IMR-90 (cell line): ENCODE measurements at regions not wholly inside any gene's neighbourhood (a gene's known extent, or its start where the extent isn't known, plus 50 kb on each side); places are given as distances from the start of the nearest gene placed in this dataset.

Experiments
- ATAC-seq: fragments of 200-7000 bp; cut with Tn5 transposase; 2 replicates; pipeline ENCODE4 v1.9.1; 2020; ENCODE audit warnings: low read depth, mild to moderate bottlenecking, moderate library complexity
- BruUV-seq: library from RNA; stranded (reverse); fragments of 400-500 nt; replicated peaks from 2 replicates; lab custom pipeline; 2021; lab: Mats Ljungman, UMichigan
- CTCF ChIA-PET: fragments of 300-600 bp; formaldehyde crosslinking; extraction: SDS; loops from one replicate; lab custom pipeline; 2021; ENCODE audit warnings: antibody characterized with exemption; lab: Yijun Ruan, JAX
- POLR2A ChIA-PET: fragments of 300-600 bp; sonication (Branson Sonifier 250); formaldehyde crosslinking; loops from one replicate; lab custom pipeline; 2022; ENCODE audit warnings: antibody characterized with exemption; ENCODE audit not compliant: unreplicated experiment; lab: Charles Lee
- DNase-seq: peaks from one replicate; pipeline ENCODE4 v3.0.0; 2013
- H2AFZ ChIP-seq: replicated peaks from 2 replicates; pipeline ENCODE3; 2013; ENCODE audit warnings: low read length, mild to moderate bottlenecking; ENCODE audit not compliant: poor library complexity
- H2AK5ac ChIP-seq: 2 replicates; pipeline ENCODE4 v1.6.1; 2013; ENCODE audit warnings: low read depth, low read length, inconsistent platforms
- H2AK9ac ChIP-seq: replicated peaks from 2 replicates; pipeline ENCODE3; 2013; ENCODE audit warnings: mild to moderate bottlenecking, low read depth, low read length, moderate library complexity; ENCODE audit not compliant: poor library complexity
- H2BK120ac ChIP-seq: 2 replicates; pipeline ENCODE4 v1.6.1; 2013; ENCODE audit warnings: low read depth, low read length, inconsistent platforms
- H2BK15ac ChIP-seq: 3 replicates; pipeline ENCODE4 v1.6.1; 2013; ENCODE audit warnings: low read depth, low read length, inconsistent platforms
- H2BK20ac ChIP-seq: 2 replicates; pipeline ENCODE4 v1.6.1; 2013; ENCODE audit warnings: low read depth, mild to moderate bottlenecking, inconsistent platforms, low read length, moderate library complexity
- H2BK5ac ChIP-seq: 2 replicates; pipeline ENCODE4 v1.6.1; 2013; ENCODE audit warnings: mild to moderate bottlenecking, low read depth, low read length, inconsistent platforms; ENCODE audit not compliant: poor library complexity, severe bottlenecking
- H3K14ac ChIP-seq: replicated peaks from 2 replicates; pipeline ENCODE4 v1.6.1; 2013; ENCODE audit warnings: low read depth, low read length, inconsistent platforms
- H3K18ac ChIP-seq: 2 replicates; pipeline ENCODE4 v1.6.1; 2013; ENCODE audit warnings: low read depth, low read length, control low read depth
- H3K23ac ChIP-seq: 2 replicates; pipeline ENCODE4 v1.6.1; 2013; ENCODE audit warnings: low read depth, low read length, inconsistent platforms
- H3K27ac ChIP-seq: 2 replicates; pipeline ENCODE4 v1.5.1; 2013; ENCODE audit warnings: mild to moderate bottlenecking, control low read depth, low read length; ENCODE audit not compliant: insufficient read depth
- H3K27me3 ChIP-seq: 2 replicates; pipeline ENCODE4 v1.6.1; 2013; ENCODE audit warnings: low read length; ENCODE audit not compliant: control insufficient read depth, insufficient read depth
- H3K36me3 ChIP-seq: 2 replicates; pipeline ENCODE4 v1.6.1; 2013; ENCODE audit warnings: low read length, mixed read lengths; ENCODE audit not compliant: control insufficient read depth, insufficient read depth
- H3K4ac ChIP-seq: 2 replicates; pipeline ENCODE4 v1.6.1; 2013; ENCODE audit warnings: low read depth, low read length, inconsistent platforms
- H3K4me1 ChIP-seq: 2 replicates; pipeline ENCODE4 v1.6.1; 2013; ENCODE audit warnings: low read length, mixed read lengths; ENCODE audit not compliant: control insufficient read depth, insufficient read depth
- H3K4me2 ChIP-seq: 2 replicates; pipeline ENCODE4 v1.6.1; 2013; ENCODE audit warnings: low read depth, mild to moderate bottlenecking, control low read depth, low read length, moderate library complexity
- H3K4me3 ChIP-seq: 2 replicates; pipeline ENCODE4 v1.5.1; 2013; ENCODE audit warnings: low read depth, mild to moderate bottlenecking, control low read depth, low read length, moderate library complexity; ENCODE audit not compliant: insufficient read depth
- H3K56ac ChIP-seq: 2 replicates; pipeline ENCODE4 v1.6.1; 2013; ENCODE audit warnings: low read length, inconsistent platforms; ENCODE audit not compliant: insufficient read depth; ENCODE audit errors: extremely low read depth
- H3K79me1 ChIP-seq, 2 experiments: 2 replicates each; pipeline ENCODE4 v1.6.1; 2013; ENCODE audit warnings: low read length in 2 of 2, inconsistent platforms in 1 of 2, low read depth in 1 of 2
- H3K9ac ChIP-seq: 2 replicates; pipeline ENCODE4 v1.6.1; 2013; ENCODE audit warnings: low read depth, low read length, control low read depth
- H3K9me1 ChIP-seq: 2 replicates; pipeline ENCODE4 v1.6.1; 2013; ENCODE audit warnings: low read length, inconsistent platforms; ENCODE audit not compliant: insufficient read depth
- H3K9me3 ChIP-seq: 2 replicates; pipeline ENCODE4 v1.6.1; 2013; ENCODE audit warnings: low read length; ENCODE audit not compliant: control insufficient read depth, insufficient read depth
- H4K20me1 ChIP-seq: 2 replicates; pipeline ENCODE4 v1.6.1; 2013; ENCODE audit warnings: low read length, inconsistent platforms; ENCODE audit not compliant: insufficient read depth
- H4K5ac ChIP-seq: 2 replicates; pipeline ENCODE4 v1.6.1; 2013; ENCODE audit warnings: mild to moderate bottlenecking, low read depth, low read length, control low read depth
- H4K8ac ChIP-seq, 2 experiments: 2 replicates each; pipeline ENCODE4 v1.6.1; 2013; ENCODE audit warnings: low read depth in 2 of 2, low read length in 2 of 2, control low read depth in 1 of 2, inconsistent platforms in 1 of 2
- H4K91ac ChIP-seq: 2 replicates; pipeline ENCODE4 v1.6.1; 2013; ENCODE audit warnings: low read depth, low read length, inconsistent platforms; ENCODE audit not compliant: insufficient read depth
- BHLHE40 ChIP-seq: fragments of 150-350 bp; IDR thresholded peaks from 2 replicates; pipeline ENCODE4 v1.6.1; 2016; ENCODE audit warnings: mild to moderate bottlenecking, low read depth, low read length
- CEBPB ChIP-seq: IDR thresholded peaks from 2 replicates; pipeline ENCODE4 v1.6.1; 2012; ENCODE audit warnings: low read depth, low read length, improper control_type of control experiment
- CHD1 ChIP-seq: IDR thresholded peaks from 2 replicates; pipeline ENCODE4 v1.6.1; 2012; ENCODE audit warnings: low read depth, low read length, improper control_type of control experiment
- CTCF ChIP-seq: conservative IDR thresholded peaks from 2 replicates; pipeline ENCODE4 v1.5.1; 2012; ENCODE audit warnings: mild to moderate bottlenecking, low read depth, low read length, improper control_type of control experiment
- ELK1 ChIP-seq: fragments of 150-350 bp; IDR thresholded peaks from 2 replicates; pipeline ENCODE4 v1.6.1; 2016; ENCODE audit warnings: low read depth, mild to moderate bottlenecking, low read length, moderate library complexity, borderline replicate concordance
- FOS ChIP-seq: fragments of 150-350 bp; IDR thresholded peaks from 2 replicates; pipeline ENCODE4 v1.6.1; 2016; ENCODE audit warnings: low read depth, low read length
- MAFK ChIP-seq: IDR thresholded peaks from 2 replicates; pipeline ENCODE4 v1.6.1; 2012; ENCODE audit warnings: low read depth, low read length, improper control_type of control experiment
- MAZ ChIP-seq: IDR thresholded peaks from 2 replicates; pipeline ENCODE4 v1.6.1; 2012; ENCODE audit warnings: low read depth, mild to moderate bottlenecking, low read length, improper control_type of control experiment, moderate library complexity, borderline replicate concordance
- MXI1 ChIP-seq: IDR thresholded peaks from 2 replicates; pipeline ENCODE4 v1.6.1; 2012; ENCODE audit warnings: low read depth, mild to moderate bottlenecking, low read length, moderate library complexity, borderline replicate concordance
- NFE2L2 ChIP-seq: fragments of 150-350 bp; IDR thresholded peaks from 2 replicates; pipeline ENCODE4 v1.6.1; 2016; ENCODE audit warnings: low read depth, mild to moderate bottlenecking, low read length
- POLR2A ChIP-seq: IDR thresholded peaks from 2 replicates; pipeline ENCODE4 v1.6.1; 2012; ENCODE audit warnings: mild to moderate bottlenecking, low read depth, low read length
- RAD21 ChIP-seq: IDR thresholded peaks from 2 replicates; pipeline ENCODE4 v1.6.1; 2012; ENCODE audit warnings: low read length, improper control_type of control experiment
- RCOR1 ChIP-seq: IDR thresholded peaks from 2 replicates; pipeline ENCODE4 v1.6.1; 2012; ENCODE audit warnings: mild to moderate bottlenecking, low read length, improper control_type of control experiment; ENCODE audit not compliant: insufficient replicate concordance
- RFX5 ChIP-seq: IDR thresholded peaks from 2 replicates; pipeline ENCODE4 v1.8.0; 2012; ENCODE audit warnings: low read depth, mild to moderate bottlenecking, low read length, moderate library complexity
- SMC3 ChIP-seq: fragments of 150-350 bp; IDR thresholded peaks from 2 replicates; pipeline ENCODE4 v1.6.1; 2016; ENCODE audit warnings: low read depth, mild to moderate bottlenecking, antibody characterized with exemption, low read length, moderate library complexity
- USF2 ChIP-seq: fragments of 150-350 bp; IDR thresholded peaks from 2 replicates; pipeline ENCODE4 v1.6.1; 2017; ENCODE audit warnings: mild to moderate bottlenecking, antibody characterized with exemption, low read length, low read depth
- whole genome bisulfite sequencing, 2 experiments: methylation state at CpG; one replicate each; pipeline versions ENCODE4 v1.1.5 to v1.1.7; 2013; ENCODE audit warnings: missing lambda C conversion rate in 2 of 2; ENCODE audit not compliant: insufficient read length in 1 of 2; ENCODE audit errors: extremely low coverage in 2 of 2; 5-methylcytosine and 5-hydroxymethylcytosine counted together
- dilution Hi-C: fragments of 300-500 bp; cut with HindIII; formaldehyde crosslinking; loops from one replicate; pipeline ENCODE4 v1.14.3; 2018; ENCODE audit warnings: low sequenced_read_pairs; ENCODE audit not compliant: unreplicated experiment
- in situ Hi-C: fragments of 300-500 bp; cut with MboI; formaldehyde crosslinking; loops from 3 replicates; pipeline ENCODE4 v1.14.3; 2019; ENCODE audit warnings: low sequenced_read_pairs, inconsistent platforms, mixed read lengths
- intact Hi-C: fragments of 100-400 bp; cut with micrococcal nuclease; formaldehyde crosslinking; loops from 2 replicates; pipeline ENCODE4 v1.10.0; 2022

- Histone ChIP-seq H3K9ac (no peak overlapping the region), H3K18ac (no peak overlapping the region), H3K9me3 (no peaks in the 10 kb centered on the region), H2BK15ac (no peak overlapping the region), H4K5ac (no peak overlapping the region), H3K36me3 (no peaks in the 10 kb centered on the region), H2BK120ac (no peak overlapping the region), H4K8ac (no peak overlapping the region), H3K79me1 (no peaks in the 10 kb centered on the region), H2BK5ac (no peak overlapping the region), H4K91ac (no peak overlapping the region), H3K56ac (no peak overlapping the region), H3K4ac (no peak overlapping the region), H3K4me1 (no peaks in the 10 kb centered on the region), H3K27ac (no peak overlapping the region), H3K4me2 (no peak overlapping the region), H3K27me3 (peaks cover 2% of the 10 kb centered on the region; the same call in 1 of the 2 replicates), H3K4me3 (no peak overlapping the region), H2AK5ac (no peak overlapping the region), H4K20me1 (no peaks in the 10 kb centered on the region), H3K9me1 (no peaks in the 10 kb centered on the region), H2BK20ac (no peak overlapping the region), H2AFZ (no peak overlapping the region), H3K14ac (no peak overlapping the region), H2AK9ac (no peak overlapping the region), H3K23ac (no peak overlapping the region)
- WGBS, 2 experiments, result 92% methylated on average over 2 of the region's 4 CpGs; no CpG with 5 or more reads in 1 of the 2 experiments
- ChIA-PET POLR2A (no interaction called here), CTCF (no interaction called here)
- no peak for ATAC-seq
- DNase-seq, result no peak
- TF ChIP-seq MAFK (no peak), ELK1 (no peak), CTCF (no peak), FOS (no peak), RCOR1 (no peak), MXI1 (no peak), CHD1 (no peak), BHLHE40 (no peak), CEBPB (no peak), MAZ (no peak), POLR2A (no peak), USF2 (no peak), RFX5 (no peak), RAD21 (no peak), NFE2L2 (no peak), SMC3 (no peak)
- dilution Hi-C loops, result no loop called here
- no TSS peak for BruUV-seq
- in situ Hi-C loops, result no loop called here
- intact Hi-C loops, result loop anchor here (10.0 kb wide), 1 partner anchor 295 kb away; the partner anchor contains the start of gene HAND2
Measured at GRCh38 chr4:173829565-173829964, 299.5 kb upstream of the HAND2 start.
